ENCODE measurements at regions not wholly inside any gene's neighbourhood (a gene's known extent, or its start where the extent isn't known, plus 50 kb on each side); places are given as distances from the start of the nearest gene placed in this dataset.

- no peaks in the 10 kb centered on the region for H3K9me3 ChIP-seq (replicated peaks in 1 of 2; ENCODE audit: control insufficient read depth in 1 of 2, insufficient read depth in 1 of 2, low read length in 2 of 2)
- no peak for TF ChIP-seq CTCF (IDR thresholded peaks at IDR 0.05)
- no peak overlapping the region for H3K27ac ChIP-seq (ENCODE audit: low read depth in 1 of 2, low read length in 2 of 2)
- Mint-ChIP-seq H3K4me1 (no peaks in the 10 kb centered on the region), H3K27me3 (ENCODE audit: low read depth in 3 of 3) (peaks cover 0 to 2% (median 0%) of the 10 kb centered on the region in 3 donors), H3K36me3 (no peaks in the 10 kb centered on the region), H3K4me3 (no peak overlapping the region), H3K27ac (no peak overlapping the region), H3K9me3 (peaks cover 0 to 4% (median 0%) of the 10 kb centered on the region in 7 donors)
- H3K36me3 ChIP-seq (replicated peaks in 1 of 2; ENCODE audit: control insufficient read depth in 1 of 2, insufficient read depth in 2 of 2, low read length in 2 of 2) = no peaks in the 10 kb centered on the region
- no peak overlapping the region for H3K9ac ChIP-seq (ENCODE audit: insufficient read depth, low read length, poor library complexity, severe bottlenecking)
- no peaks in the 10 kb centered on the region for H3K27me3 ChIP-seq (ENCODE audit: control insufficient read depth in 2 of 2, insufficient read depth in 2 of 2, low read length in 2 of 2)
- H3K4me1 ChIP-seq (ENCODE audit: control insufficient read depth in 1 of 2, insufficient read depth in 2 of 2, low read length in 2 of 2) = no peaks in the 10 kb centered on the region
- no peak overlapping the region for H3K4me2 ChIP-seq (replicated peaks; ENCODE audit: extremely low read depth, low read length, poor library complexity, severe bottlenecking)
- H3K79me2 ChIP-seq (ENCODE audit: insufficient read depth, low read length) = no peaks in the 10 kb centered on the region
- H4K20me1 ChIP-seq (ENCODE audit: insufficient read depth, low read length) = no peaks in the 10 kb centered on the region
- no CpG with 5 or more reads among the region's 5 CpGs for WGBS (ENCODE audit: insufficient coverage)
- no peak overlapping the region for H2AFZ ChIP-seq (ENCODE audit: insufficient read depth, low read depth, low read length, poor library complexity, severe bottlenecking)
- no peak for DNase-seq
- no peak overlapping the region for H3K4me3 ChIP-seq (replicated peaks in 1 of 3; ENCODE audit: low read depth in 2 of 3, low read length in 3 of 3)
- intact Hi-C loops (cut with micrococcal nuclease) = no loop called here
Measured at GRCh38 chr6:81093051-81093450, 659.4 kb downstream of the TENT5A start.

- intact Hi-C loops (cut with micrococcal nuclease) = no loop called here
- H3K9me3 Mint-ChIP-seq = peaks cover 0 to 2% (median 2%) of the 10 kb centered on the region in 7 donors
Measured at GRCh38 chr6:81088145-81088544, 664.3 kb downstream of the TENT5A start.

More at GRCh38 chr6:81088145-81088544, 664.3 kb downstream of the TENT5A start:
- no peak for TF ChIP-seq CTCF (IDR thresholded peaks at IDR 0.05)
- Histone ChIP-seq H3K9me3 (replicated peaks in 1 of 2; ENCODE audit: control insufficient read depth in 1 of 2, insufficient read depth in 1 of 2, low read length in 2 of 2) (no peaks in the 10 kb centered on the region), H3K27me3 (ENCODE audit: control insufficient read depth in 2 of 2, insufficient read depth in 2 of 2, low read length in 2 of 2) (no peaks in the 10 kb centered on the region), H3K36me3 (replicated peaks in 1 of 2; ENCODE audit: control insufficient read depth in 1 of 2, insufficient read depth in 2 of 2, low read length in 2 of 2) (no peaks in the 10 kb centered on the region), H3K4me2 (replicated peaks; ENCODE audit: extremely low read depth, low read length, poor library complexity, severe bottlenecking) (no peak overlapping the region), H2AFZ (ENCODE audit: insufficient read depth, low read depth, low read length, poor library complexity, severe bottlenecking) (no peak overlapping the region), H3K4me3 (replicated peaks in 1 of 3; ENCODE audit: low read depth in 2 of 3, low read length in 3 of 3) (no peak overlapping the region), H3K27ac (ENCODE audit: low read depth in 1 of 2, low read length in 2 of 2) (no peak overlapping the region), H3K79me2 (ENCODE audit: insufficient read depth, low read length) (no peaks in the 10 kb centered on the region), H3K4me1 (ENCODE audit: control insufficient read depth in 1 of 2, insufficient read depth in 2 of 2, low read length in 2 of 2) (no peaks in the 10 kb centered on the region), H3K9ac (ENCODE audit: insufficient read depth, low read length, poor library complexity, severe bottlenecking) (no peak overlapping the region), H4K20me1 (ENCODE audit: insufficient read depth, low read length) (no peaks in the 10 kb centered on the region)
- WGBS (ENCODE audit: insufficient coverage) = 83% methylated on average over 1 of the region's 1 CpG
- Mint-ChIP-seq H3K27me3 (ENCODE audit: low read depth in 3 of 3) (peaks cover 0 to 2% (median 0%) of the 10 kb centered on the region in 3 donors), H3K4me1 (no peaks in the 10 kb centered on the region), H3K4me3 (no peak overlapping the region), H3K36me3 (no peaks in the 10 kb centered on the region), H3K27ac (no peak overlapping the region)
- no peak for DNase-seq

Measured in CD14-positive monocyte (primary cell).